Kidney (tissue), 13 donors: ENCODE measurements at regions not wholly inside any gene's neighbourhood (a gene's known extent, or its start where the extent isn't known, plus 50 kb on each side); places are given as distances from the start of the nearest gene placed in this dataset.
"Not testable (repeated sequence)": the region's sequence is repeated elsewhere in the genome, so short reads cannot be mapped to it uniquely, and the experiment has no call there.

Experiments used
- DNase-seq, 5 donors: peaks; one replicate each; pipeline ENCODE4 v3.0.0-alpha.2; 2013 to 2020
- FAIRE-seq: peaks from 2 replicates; lab custom pipeline; 2012; peaks lifted over from hg19 to GRCh38; lab: Jason Lieb, UNC
- H3K27ac ChIP-seq, 2 donors: one replicate each; pipeline ENCODE4 v1.7.0; 2013; ENCODE audit warnings: low read depth in 2 of 2, low read length in 2 of 2, inconsistent platforms in 1 of 2
- H3K27me3 ChIP-seq: one replicate; pipeline ENCODE4 v1.7.1; 2013; ENCODE audit warnings: low read length, inconsistent platforms; ENCODE audit not compliant: control insufficient read depth, insufficient read depth
- H3K36me3 ChIP-seq, 3 donors: one replicate each; pipeline versions ENCODE4 v1.7.0 to v1.7.1; 2013; ENCODE audit warnings: low read length in 3 of 3, control low read depth in 1 of 3, inconsistent platforms in 1 of 3; ENCODE audit not compliant: insufficient read depth in 3 of 3, control insufficient read depth in 2 of 3
- H3K4me1 ChIP-seq, 3 donors: one replicate each; pipeline versions ENCODE4 v1.7.0 to v1.7.1; 2013; ENCODE audit warnings: low read length in 3 of 3, inconsistent platforms in 1 of 3, low read depth in 1 of 3; ENCODE audit not compliant: control insufficient read depth in 2 of 3, insufficient read depth in 2 of 3
- H3K4me3 ChIP-seq, 3 donors: one replicate each; pipeline versions ENCODE4 v1.7.0 to v1.8.1; 2013; ENCODE audit warnings: low read length in 3 of 3, control low read depth in 1 of 3, inconsistent platforms in 1 of 3
- H3K9ac ChIP-seq, 3 donors: one replicate each; pipeline versions ENCODE4 v1.7.0 to v1.7.1; 2013; ENCODE audit warnings: low read length in 3 of 3, control low read depth in 1 of 3, inconsistent platforms in 1 of 3
- H3K9me3 ChIP-seq, 3 donors: one replicate each; pipeline versions ENCODE4 v1.7.0 to v1.7.1; 2013; ENCODE audit warnings: low read length in 3 of 3, control low read depth in 1 of 3, inconsistent platforms in 1 of 3; ENCODE audit not compliant: control insufficient read depth in 2 of 3, insufficient read depth in 1 of 3
- intact Hi-C: fragments of 100-400 bp; cut with DNase I; formaldehyde crosslinking; loops from one replicate; pipeline ENCODE4 v1.11.1; 2022
- TF ChIP-seq, protein P1 (sequence below): IDR thresholded peaks from 3 replicates; pipeline ENCODE4 v1.5.1; 2012; ENCODE audit warnings: mild to moderate bottlenecking, moderate library complexity, borderline replicate concordance; ENCODE audit not compliant: insufficient read depth; ENCODE audit errors: extremely low read depth
- donor health status: control.
- donor health status: control.
- donor health status: control.
- donor health status: control.
- donor health status: control.
- donor health status: DM: yes; HTN: yes; CAD: no.
- donor health status: Normal renal cell carcinoma (clear cell type).

DNA sequence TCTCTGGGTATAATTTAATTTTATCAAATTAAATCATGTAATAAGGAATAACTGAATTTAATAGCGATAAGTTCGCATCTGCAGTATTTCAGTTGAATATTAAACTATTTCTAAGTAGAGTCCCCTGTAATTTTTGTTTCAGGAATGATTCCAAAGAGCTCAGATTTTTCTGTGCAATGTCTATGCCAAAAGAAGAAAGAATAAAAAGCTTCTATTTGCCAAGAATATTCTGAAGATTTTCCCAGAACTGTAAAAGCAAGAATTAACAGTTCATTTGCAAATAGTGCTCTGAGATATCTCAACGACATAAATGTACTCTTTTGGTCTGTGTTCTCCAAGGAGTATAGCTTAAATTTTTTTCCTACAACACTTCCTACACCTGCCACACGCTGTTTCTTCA lies 1242.8 kb upstream of the DIAPH2 start:
- Histone ChIP-seq H3K9ac (no peak overlapping the region), H3K36me3 (no peaks in the 10 kb centered on the region), H3K4me1 (no peaks in the 10 kb centered on the region), H3K4me3 (no peak overlapping the region), H3K27me3 (no peaks in the 10 kb centered on the region), H3K27ac (no peak overlapping the region), H3K9me3 (no peaks in the 10 kb centered on the region)
- TF ChIP-seq, protein P1, sequence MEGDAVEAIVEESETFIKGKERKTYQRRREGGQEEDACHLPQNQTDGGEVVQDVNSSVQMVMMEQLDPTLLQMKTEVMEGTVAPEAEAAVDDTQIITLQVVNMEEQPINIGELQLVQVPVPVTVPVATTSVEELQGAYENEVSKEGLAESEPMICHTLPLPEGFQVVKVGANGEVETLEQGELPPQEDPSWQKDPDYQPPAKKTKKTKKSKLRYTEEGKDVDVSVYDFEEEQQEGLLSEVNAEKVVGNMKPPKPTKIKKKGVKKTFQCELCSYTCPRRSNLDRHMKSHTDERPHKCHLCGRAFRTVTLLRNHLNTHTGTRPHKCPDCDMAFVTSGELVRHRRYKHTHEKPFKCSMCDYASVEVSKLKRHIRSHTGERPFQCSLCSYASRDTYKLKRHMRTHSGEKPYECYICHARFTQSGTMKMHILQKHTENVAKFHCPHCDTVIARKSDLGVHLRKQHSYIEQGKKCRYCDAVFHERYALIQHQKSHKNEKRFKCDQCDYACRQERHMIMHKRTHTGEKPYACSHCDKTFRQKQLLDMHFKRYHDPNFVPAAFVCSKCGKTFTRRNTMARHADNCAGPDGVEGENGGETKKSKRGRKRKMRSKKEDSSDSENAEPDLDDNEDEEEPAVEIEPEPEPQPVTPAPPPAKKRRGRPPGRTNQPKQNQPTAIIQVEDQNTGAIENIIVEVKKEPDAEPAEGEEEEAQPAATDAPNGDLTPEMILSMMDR: no peak
- intact Hi-C loops: no loop called here
- no peak for FAIRE-seq
- no peak for DNase-seq

DNA sequence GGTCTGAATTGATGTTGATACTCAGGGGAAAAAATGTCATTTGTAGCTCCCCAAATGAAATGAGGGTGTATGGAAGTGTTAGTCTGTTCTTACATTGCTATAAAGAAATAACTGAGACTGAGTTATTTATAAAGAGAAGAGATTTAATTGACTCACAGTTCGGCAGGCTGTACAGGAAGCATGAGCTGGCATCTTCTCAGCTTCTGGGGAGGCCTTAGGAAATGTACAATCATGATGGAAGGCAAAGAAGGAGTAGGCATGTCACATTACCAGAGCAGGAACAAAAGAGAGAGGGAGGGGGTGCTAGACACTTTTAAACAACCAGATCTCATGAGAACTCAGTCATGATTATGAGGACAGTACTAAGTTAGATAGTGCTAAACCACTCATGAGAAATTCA lies 1199.9 kb upstream of the DIAPH2 start:
- TF ChIP-seq, protein P1: no peak

DNA sequence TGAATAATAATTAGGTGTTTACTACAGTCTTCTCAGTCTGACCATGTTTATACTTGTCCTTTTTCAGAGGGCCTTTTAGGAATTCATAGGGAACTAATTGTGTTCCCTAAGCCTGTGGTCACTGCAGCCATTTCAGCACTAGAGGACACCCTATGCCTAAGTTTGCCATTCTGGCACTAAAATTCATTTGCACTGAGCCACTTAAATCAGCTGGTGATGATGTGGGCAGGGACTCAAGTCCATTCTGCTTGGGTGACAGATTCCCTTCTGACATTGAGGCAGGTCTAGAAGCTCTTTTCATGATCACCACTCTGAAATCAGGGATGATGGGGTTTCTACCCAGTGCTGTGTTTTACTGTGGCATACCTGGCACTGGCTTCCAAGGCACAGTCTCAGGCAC lies 1178.9 kb upstream of the DIAPH2 start:
- H3K27me3 ChIP-seq: no peaks in the 10 kb centered on the region
- DNase-seq: no peak
- TF ChIP-seq, protein P1: no peak
- no peak overlapping the region for H3K4me3 ChIP-seq
- peaks cover 0 to 2% (median 0%) of the 10 kb centered on the region in 3 donors for H3K9me3 ChIP-seq
- H3K36me3 ChIP-seq: no peaks in the 10 kb centered on the region
- H3K9ac ChIP-seq: no peak overlapping the region
- H3K27ac ChIP-seq: no peak overlapping the region
- intact Hi-C loops: no loop called here
- FAIRE-seq: no peak
- no peaks in the 10 kb centered on the region for H3K4me1 ChIP-seq

More for the DNA sequence above, 1199.9 kb upstream of the DIAPH2 start:
- Histone ChIP-seq H3K4me3 (no peak overlapping the region), H3K36me3 (no peaks in the 10 kb centered on the region), H3K27me3 (no peaks in the 10 kb centered on the region), H3K9me3 (no peaks in the 10 kb centered on the region), H3K4me1 (no peaks in the 10 kb centered on the region), H3K27ac (no peak overlapping the region), H3K9ac (no peak overlapping the region)
- FAIRE-seq (no peak), DNase-seq (no peak)
- intact Hi-C loops: no loop called here

DNA sequence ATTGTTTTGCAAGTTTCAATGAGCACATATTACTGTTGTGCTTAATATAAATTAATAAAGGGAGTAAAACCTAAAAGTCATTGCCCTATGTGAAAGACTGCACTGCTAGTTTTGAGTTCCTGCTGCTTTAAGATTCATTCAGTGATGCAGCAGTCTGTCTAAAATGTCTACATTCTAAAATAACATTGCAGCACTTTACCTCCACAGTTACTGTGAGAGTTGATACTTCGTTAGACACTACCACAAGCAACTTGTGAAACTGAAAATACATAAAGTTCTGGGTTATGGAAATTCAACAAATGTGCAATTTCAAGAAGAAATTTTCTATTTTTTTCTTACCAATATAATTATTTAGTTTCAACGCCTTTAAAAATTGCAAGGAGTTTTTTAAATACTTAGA lies 1175.2 kb upstream of the DIAPH2 start:
- no peak for FAIRE-seq
- TF ChIP-seq, protein P1: no peak
- no peaks in the 10 kb centered on the region for H3K27me3 ChIP-seq
- H3K36me3 ChIP-seq: no peaks in the 10 kb centered on the region
- no peak overlapping the region for H3K9ac ChIP-seq
- intact Hi-C loops: no loop called here
- peaks cover 0 to 2% (median 0%) of the 10 kb centered on the region in 3 donors for H3K9me3 ChIP-seq
- no peak for DNase-seq
- no peaks in the 10 kb centered on the region for H3K4me1 ChIP-seq
- H3K27ac ChIP-seq: no peak overlapping the region
- H3K4me3 ChIP-seq: no peak overlapping the region

DNA sequence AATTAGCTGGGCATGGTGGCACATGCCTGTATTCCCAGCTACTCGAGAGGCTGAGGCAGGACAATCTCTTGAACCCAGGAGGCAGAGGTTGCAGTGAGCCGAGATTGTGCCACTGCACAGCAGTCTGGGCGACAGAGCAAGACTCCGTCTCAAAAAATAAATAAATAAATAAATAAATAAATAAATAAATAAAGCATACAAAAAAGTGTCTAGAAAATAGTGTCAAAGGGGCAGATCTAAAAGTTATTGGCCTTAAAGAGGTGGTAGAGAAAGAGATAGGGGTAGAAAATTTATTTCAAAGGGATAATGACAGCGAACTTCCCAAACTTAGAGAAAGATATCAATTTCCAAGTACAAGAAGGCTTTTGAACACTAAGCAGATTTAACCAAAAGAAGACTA lies 1160.6 kb upstream of the DIAPH2 start:
- not testable (repeated sequence) for H3K9me3 ChIP-seq, H3K27me3 ChIP-seq, H3K9ac ChIP-seq, DNase-seq, H3K27ac ChIP-seq, H3K4me3 ChIP-seq, FAIRE-seq, H3K36me3 ChIP-seq, H3K4me1 ChIP-seq
- intact Hi-C loops: loop anchor here (5.0 kb wide), 1 partner anchor 107 kb away; no protein-coding TSS in a partner anchor
